ENCODE measurements at regions not wholly inside any gene's neighbourhood (a gene's known extent, or its start where the extent isn't known, plus 50 kb on each side); places are given as distances from the start of the nearest gene placed in this dataset.
"Not testable (repeated sequence)": the region's sequence is repeated elsewhere in the genome, so short reads cannot be mapped to it uniquely, and the experiment has no call there.

DNA sequence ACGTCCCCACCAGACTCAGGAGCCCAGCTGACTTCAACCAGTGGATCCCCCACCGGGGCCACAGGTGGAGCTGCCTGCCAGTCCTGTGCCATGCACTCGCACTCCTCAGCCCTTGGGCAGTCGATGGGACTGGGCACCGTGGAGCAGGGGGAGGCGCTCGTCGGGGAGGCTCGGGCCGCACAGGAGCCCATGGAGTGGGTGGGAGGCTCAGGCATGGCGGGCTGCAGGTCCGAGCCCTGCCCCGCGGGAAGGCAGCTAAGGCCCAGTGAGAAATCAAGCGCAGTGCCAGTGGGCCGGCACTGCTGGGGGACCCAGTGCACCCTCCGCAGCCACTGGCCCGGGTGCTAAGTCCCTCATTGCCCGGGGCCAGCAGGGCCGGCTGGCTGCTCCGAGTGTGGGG, 52.3 kb upstream of the LRRC30 start:
- H3K27ac ChIP-seq; DNase-seq; in situ Hi-C loops (cut with HindIII; ENCODE audit: low pct_ligation_motif_present, low sequenced_read_pairs); H3K4me3 ChIP-seq (ENCODE audit: low read depth, low read length); H3K36me3 ChIP-seq (replicated peaks); H3K27me3 ChIP-seq (replicated peaks): not testable (repeated sequence)

- Histone ChIP-seq H3K4me3 (ENCODE audit: low read depth, low read length) (no peak overlapping the region), H3K27me3 (replicated peaks) (no peaks in the 10 kb centered on the region), H3K36me3 (replicated peaks) (no peaks in the 10 kb centered on the region), H3K27ac (no peak overlapping the region)
- in situ Hi-C loops (cut with HindIII; ENCODE audit: low pct_ligation_motif_present, low sequenced_read_pairs), result no loop called here
- DNase-seq, result peak; percentile 86
- TF ChIP-seq, protein P1, sequence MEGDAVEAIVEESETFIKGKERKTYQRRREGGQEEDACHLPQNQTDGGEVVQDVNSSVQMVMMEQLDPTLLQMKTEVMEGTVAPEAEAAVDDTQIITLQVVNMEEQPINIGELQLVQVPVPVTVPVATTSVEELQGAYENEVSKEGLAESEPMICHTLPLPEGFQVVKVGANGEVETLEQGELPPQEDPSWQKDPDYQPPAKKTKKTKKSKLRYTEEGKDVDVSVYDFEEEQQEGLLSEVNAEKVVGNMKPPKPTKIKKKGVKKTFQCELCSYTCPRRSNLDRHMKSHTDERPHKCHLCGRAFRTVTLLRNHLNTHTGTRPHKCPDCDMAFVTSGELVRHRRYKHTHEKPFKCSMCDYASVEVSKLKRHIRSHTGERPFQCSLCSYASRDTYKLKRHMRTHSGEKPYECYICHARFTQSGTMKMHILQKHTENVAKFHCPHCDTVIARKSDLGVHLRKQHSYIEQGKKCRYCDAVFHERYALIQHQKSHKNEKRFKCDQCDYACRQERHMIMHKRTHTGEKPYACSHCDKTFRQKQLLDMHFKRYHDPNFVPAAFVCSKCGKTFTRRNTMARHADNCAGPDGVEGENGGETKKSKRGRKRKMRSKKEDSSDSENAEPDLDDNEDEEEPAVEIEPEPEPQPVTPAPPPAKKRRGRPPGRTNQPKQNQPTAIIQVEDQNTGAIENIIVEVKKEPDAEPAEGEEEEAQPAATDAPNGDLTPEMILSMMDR (IDR thresholded peaks at IDR 0.05; ENCODE audit: low read depth, low read length, missing control alignments), result peak; percentile 92
These were observed 53.7 kb upstream of the LRRC30 start for GRCh38 chr18:7177116-7177744.

- in situ Hi-C loops (cut with HindIII; ENCODE audit: low pct_ligation_motif_present, low sequenced_read_pairs), result no loop called here
- TF ChIP-seq, protein P1 (IDR thresholded peaks at IDR 0.05; ENCODE audit: low read depth, low read length, missing control alignments), result peak; percentile 33
These were observed 56.4 kb upstream of the LRRC30 start for GRCh38 chr18:7174344-7175095.

DNA sequence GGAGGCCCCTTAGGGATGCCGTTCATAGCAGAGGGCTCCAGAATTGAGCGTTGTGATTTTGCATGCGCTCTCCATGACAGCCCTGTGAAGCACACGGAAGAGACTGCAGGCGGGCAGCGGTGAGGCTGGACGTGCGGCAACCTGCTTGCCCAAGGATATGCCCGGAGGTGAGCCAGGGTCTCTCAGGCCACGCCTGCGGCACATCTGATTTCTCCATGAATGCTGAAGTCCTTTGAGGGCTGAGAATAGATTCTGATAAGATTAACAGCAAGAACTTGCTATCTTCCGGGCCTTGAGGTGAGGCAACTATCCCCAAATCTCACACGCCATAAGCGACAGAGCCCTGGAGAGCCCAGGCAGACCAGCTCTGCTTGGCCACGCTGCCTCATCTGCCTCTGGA, 55.6 kb upstream of the LAMA1 start:
- TF ChIP-seq, protein P1 (IDR thresholded peaks at IDR 0.05; ENCODE audit: low read depth, low read length, missing control alignments), result no peak
- Histone ChIP-seq H3K27me3 (replicated peaks) (no peaks in the 10 kb centered on the region), H3K36me3 (replicated peaks) (no peaks in the 10 kb centered on the region), H3K4me3 (ENCODE audit: low read depth, low read length) (no peak overlapping the region), H3K27ac (no peak overlapping the region)
- in situ Hi-C loops (cut with HindIII; ENCODE audit: low pct_ligation_motif_present, low sequenced_read_pairs), result no loop called here
- no peak for DNase-seq

More at GRCh38 chr18:7174344-7175095, 56.4 kb upstream of the LRRC30 start:
- H3K27me3 ChIP-seq (replicated peaks), result no peaks in the 10 kb centered on the region
- H3K36me3 ChIP-seq (replicated peaks), result no peaks in the 10 kb centered on the region
- H3K27ac ChIP-seq, result no peak overlapping the region
- no peak for DNase-seq
- H3K4me3 ChIP-seq (ENCODE audit: low read depth, low read length), result no peak overlapping the region

DNA sequence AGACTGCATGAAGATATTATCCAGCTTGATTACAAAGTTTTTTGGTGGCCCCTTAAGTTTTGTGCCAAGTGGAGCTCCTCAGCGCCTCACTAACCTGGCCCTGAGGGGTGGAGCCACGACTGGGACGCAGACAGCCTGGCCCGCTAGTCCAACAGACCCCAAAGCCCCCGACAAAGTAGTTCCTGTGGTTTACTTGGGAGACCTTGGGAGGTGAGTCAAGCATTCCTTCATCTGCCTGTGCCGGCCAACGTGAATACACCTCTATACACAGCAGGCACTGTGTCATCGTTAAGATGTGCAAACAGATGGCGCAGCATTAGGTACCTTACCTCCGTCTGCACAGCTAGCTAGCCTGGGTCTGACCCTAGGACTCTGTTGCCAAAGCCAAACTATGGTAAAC, 55.0 kb upstream of the LAMA1 start:
- H3K36me3 ChIP-seq (replicated peaks), result no peaks in the 10 kb centered on the region
- H3K4me3 ChIP-seq (ENCODE audit: low read depth, low read length), result no peak overlapping the region
- in situ Hi-C loops (cut with HindIII; ENCODE audit: low pct_ligation_motif_present, low sequenced_read_pairs), result no loop called here
- no peak for DNase-seq
- TF ChIP-seq, protein P1 (IDR thresholded peaks at IDR 0.05; ENCODE audit: low read depth, low read length, missing control alignments), result no peak
- no peaks in the 10 kb centered on the region for H3K27me3 ChIP-seq (replicated peaks)
- H3K27ac ChIP-seq, result no peak overlapping the region

DNA sequence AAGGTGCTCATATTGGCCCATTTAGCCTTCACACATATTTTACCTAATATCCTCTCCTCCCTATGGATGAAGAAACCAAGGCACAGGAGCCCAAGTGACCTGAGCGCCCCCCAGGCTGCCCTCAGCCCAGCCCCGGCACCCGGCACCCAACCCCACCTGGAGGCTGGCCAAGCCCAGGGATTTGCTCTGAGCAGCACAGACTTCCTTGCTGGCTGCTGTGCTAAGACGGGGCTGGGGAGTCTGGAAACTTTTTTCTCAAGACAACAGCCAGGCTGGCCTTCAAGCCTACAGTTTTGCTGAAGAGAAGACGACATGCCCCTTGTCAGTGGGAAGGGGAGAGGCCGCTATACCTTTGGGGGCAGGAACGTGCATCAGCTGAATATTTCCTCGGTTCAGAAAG, 52.7 kb upstream of the LAMA1 start:
- H3K27ac ChIP-seq, result no peak overlapping the region
- no peak overlapping the region for H3K4me3 ChIP-seq (ENCODE audit: low read depth, low read length)
- TF ChIP-seq, protein P1 (IDR thresholded peaks at IDR 0.05; ENCODE audit: low read depth, low read length, missing control alignments), result no peak
- in situ Hi-C loops (cut with HindIII; ENCODE audit: low pct_ligation_motif_present, low sequenced_read_pairs), result no loop called here
- H3K27me3 ChIP-seq (replicated peaks), result no peaks in the 10 kb centered on the region
- no peak for DNase-seq
- H3K36me3 ChIP-seq (replicated peaks), result no peaks in the 10 kb centered on the region

Data from brain microvascular endothelial cell (primary cell).